ENCODE measurements at regions not wholly inside any gene's neighbourhood (a gene's known extent, or its start where the extent isn't known, plus 50 kb on each side); places are given as distances from the start of the nearest gene placed in this dataset.

DNA sequence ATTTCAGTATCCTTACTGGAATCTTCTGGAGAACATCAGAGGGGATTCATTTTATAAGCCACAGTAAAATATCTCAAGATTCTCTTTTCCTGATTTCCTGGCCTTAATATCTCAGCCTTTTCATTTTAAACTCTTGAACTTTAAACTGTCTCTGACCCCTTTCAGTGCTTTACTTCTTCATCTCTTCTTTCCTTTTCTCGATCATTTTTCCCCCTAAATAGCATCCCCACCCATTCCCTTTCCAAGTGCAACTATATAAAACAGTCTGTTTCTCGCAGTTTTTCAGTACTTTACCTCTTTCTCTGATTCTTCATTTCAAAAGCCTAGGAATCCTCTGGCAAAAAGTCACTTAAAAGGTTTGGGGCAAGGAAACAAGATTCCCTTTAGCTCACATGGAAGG lies 80.5 kb downstream of the PALM2AKAP2 start:
- Histone ChIP-seq H3K9me3 (ENCODE audit: control insufficient read depth, insufficient read depth, low read length) (no peaks in the 10 kb centered on the region), H3K4me1 (ENCODE audit: control insufficient read depth, insufficient read depth, low read length) (no peaks in the 10 kb centered on the region), H3K36me3 (ENCODE audit: control insufficient read depth, insufficient read depth, low read length) (no peaks in the 10 kb centered on the region), H3K27ac (ENCODE audit: low read length) (no peak overlapping the region), H3K27me3 (ENCODE audit: control insufficient read depth, insufficient read depth, low read length) (no peaks in the 10 kb centered on the region), H3K4me3 (ENCODE audit: low read length) (no peak overlapping the region)
- DNase-seq (ENCODE audit: low read depth, low spot score): no peak
- WGBS (ENCODE audit: insufficient coverage, insufficient read length): 100% methylated on average over 1 of the region's 2 CpGs

DNA sequence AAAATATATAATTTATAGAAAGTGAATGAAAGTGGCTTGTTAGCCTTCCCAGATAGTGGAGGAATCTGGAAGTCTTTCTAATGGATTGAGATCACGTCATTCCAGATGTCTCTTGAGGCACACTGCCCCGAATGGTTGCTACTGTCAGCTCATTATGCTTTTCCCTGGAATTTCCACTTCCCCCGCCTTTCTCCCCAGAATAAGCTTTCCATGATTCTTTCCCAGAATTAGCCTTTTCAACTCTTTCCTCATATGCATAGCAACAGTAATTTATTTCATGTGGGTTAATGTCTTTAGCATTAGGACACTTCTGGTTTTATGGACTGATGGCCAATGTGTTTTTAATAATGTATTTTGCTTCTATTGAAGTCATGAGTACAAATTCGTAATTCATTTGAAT lies 81.5 kb downstream of the PALM2AKAP2 start:
- H3K4me1 ChIP-seq (ENCODE audit: control insufficient read depth, insufficient read depth, low read length): no peaks in the 10 kb centered on the region
- H3K9me3 ChIP-seq (ENCODE audit: control insufficient read depth, insufficient read depth, low read length): no peaks in the 10 kb centered on the region
- H3K36me3 ChIP-seq (ENCODE audit: control insufficient read depth, insufficient read depth, low read length): no peaks in the 10 kb centered on the region
- no peak overlapping the region for H3K27ac ChIP-seq (ENCODE audit: low read length)
- H3K27me3 ChIP-seq (ENCODE audit: control insufficient read depth, insufficient read depth, low read length): no peaks in the 10 kb centered on the region
- no CpG with 5 or more reads among the region's 4 CpGs for WGBS (ENCODE audit: insufficient coverage, insufficient read length)
- no peak overlapping the region for H3K4me3 ChIP-seq (ENCODE audit: low read length)
- DNase-seq (ENCODE audit: low read depth, low spot score): no peak

DNA sequence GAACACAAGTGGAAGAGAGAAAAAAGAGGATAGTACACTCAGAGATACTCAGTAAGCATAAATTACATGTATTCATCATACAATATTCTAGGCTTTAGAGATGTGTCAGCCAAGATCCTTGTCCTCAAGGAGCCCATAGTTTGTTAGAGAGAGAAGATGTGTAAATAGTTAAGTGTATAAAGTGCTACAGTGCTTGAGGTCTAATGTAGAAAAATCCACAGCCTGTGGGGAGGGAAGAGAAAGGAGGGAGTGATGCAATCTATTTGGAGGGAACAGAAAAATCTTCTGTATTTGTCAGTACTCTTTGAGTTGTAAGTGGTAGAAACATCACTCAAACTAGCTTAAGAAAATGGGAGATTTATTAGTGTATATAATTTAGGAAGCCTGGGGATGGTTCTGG lies 81.9 kb downstream of the PALM2AKAP2 start:
- Histone ChIP-seq H3K27me3 (ENCODE audit: control insufficient read depth, insufficient read depth, low read length) (no peaks in the 10 kb centered on the region), H3K36me3 (ENCODE audit: control insufficient read depth, insufficient read depth, low read length) (no peaks in the 10 kb centered on the region), H3K9me3 (ENCODE audit: control insufficient read depth, insufficient read depth, low read length) (no peaks in the 10 kb centered on the region), H3K27ac (ENCODE audit: low read length) (no peak overlapping the region), H3K4me1 (ENCODE audit: control insufficient read depth, insufficient read depth, low read length) (no peaks in the 10 kb centered on the region), H3K4me3 (ENCODE audit: low read length) (no peak overlapping the region)
- DNase-seq (ENCODE audit: low read depth, low spot score): no peak

DNA sequence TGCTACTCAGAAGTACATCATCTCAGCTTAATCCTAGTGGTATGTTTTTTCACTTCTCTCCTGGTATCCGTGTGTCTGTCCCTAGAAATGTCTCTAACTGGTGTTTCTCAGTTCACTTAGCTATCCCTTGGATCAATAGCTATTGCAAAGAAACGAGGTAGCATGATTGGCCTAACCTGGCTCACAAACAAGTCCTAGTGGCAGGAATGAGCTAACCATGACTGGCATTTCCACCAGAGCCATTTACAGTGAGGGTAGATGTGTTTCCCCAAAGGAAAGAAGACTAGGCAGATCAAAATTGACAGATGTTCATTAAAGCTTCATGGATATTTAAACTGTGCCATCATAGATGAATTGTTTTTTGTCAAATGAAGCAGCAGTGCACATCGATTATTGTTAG lies 82.5 kb downstream of the PALM2AKAP2 start:
- WGBS (ENCODE audit: insufficient coverage, insufficient read length): no CpG with 5 or more reads among the region's 3 CpGs
- no peak for DNase-seq (ENCODE audit: low read depth, low spot score)

DNA sequence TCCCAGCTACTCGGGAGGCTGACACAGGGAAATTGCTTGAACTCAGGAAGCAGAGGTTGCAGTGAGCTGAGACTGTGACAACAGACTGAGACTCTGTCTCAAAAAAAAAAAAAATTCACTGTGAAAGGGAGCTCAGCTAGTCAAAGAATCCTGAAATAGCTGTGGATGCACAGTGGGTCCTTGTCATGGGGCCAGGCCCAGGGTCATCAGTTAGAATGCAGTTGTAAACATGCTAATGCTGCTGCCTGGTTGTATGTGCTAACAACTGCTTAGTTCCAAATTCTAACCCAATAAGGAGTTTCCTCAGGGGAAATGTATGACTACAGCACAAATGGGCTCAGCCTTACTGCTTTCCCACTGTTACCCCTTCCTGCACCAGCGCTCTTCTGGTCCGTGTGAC lies 84.0 kb downstream of the PALM2AKAP2 start:
- no CpG with 5 or more reads among the region's 3 CpGs for WGBS (ENCODE audit: insufficient coverage, insufficient read length)
- no peaks in the 10 kb centered on the region for H3K4me1 ChIP-seq (ENCODE audit: control insufficient read depth, insufficient read depth, low read length)
- no peaks in the 10 kb centered on the region for H3K27me3 ChIP-seq (ENCODE audit: control insufficient read depth, insufficient read depth, low read length)
- no peak overlapping the region for H3K4me3 ChIP-seq (ENCODE audit: low read length)
- no peak for DNase-seq (ENCODE audit: low read depth, low spot score)
- H3K9me3 ChIP-seq (ENCODE audit: control insufficient read depth, insufficient read depth, low read length): no peaks in the 10 kb centered on the region
- no peaks in the 10 kb centered on the region for H3K36me3 ChIP-seq (ENCODE audit: control insufficient read depth, insufficient read depth, low read length)
- H3K27ac ChIP-seq (ENCODE audit: low read length): no peak overlapping the region

More for the DNA sequence above, 82.5 kb downstream of the PALM2AKAP2 start:
- no peak overlapping the region for H3K27ac ChIP-seq (ENCODE audit: low read length)
- H3K36me3 ChIP-seq (ENCODE audit: control insufficient read depth, insufficient read depth, low read length): no peaks in the 10 kb centered on the region
- H3K27me3 ChIP-seq (ENCODE audit: control insufficient read depth, insufficient read depth, low read length): no peaks in the 10 kb centered on the region
- no peaks in the 10 kb centered on the region for H3K4me1 ChIP-seq (ENCODE audit: control insufficient read depth, insufficient read depth, low read length)
- H3K9me3 ChIP-seq (ENCODE audit: control insufficient read depth, insufficient read depth, low read length): no peaks in the 10 kb centered on the region
- H3K4me3 ChIP-seq (ENCODE audit: low read length): no peak overlapping the region

DNA sequence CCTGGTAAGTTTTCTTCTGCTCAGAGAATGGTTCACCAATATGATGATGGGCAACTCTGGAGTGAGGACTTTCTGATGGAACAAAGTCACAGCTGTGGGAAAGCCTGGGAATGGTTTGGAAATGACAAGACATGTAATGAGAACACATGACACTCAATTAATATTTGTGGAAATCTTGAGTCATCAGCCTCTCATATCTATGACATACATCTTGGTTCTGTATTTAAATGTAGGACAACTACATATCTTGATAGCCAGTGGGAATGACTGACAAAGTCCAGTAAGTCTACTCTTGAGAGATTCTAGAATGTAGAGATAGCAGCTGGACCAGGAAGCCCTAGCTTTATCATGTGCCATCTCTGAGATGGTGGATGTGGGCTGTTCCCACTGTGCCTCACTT lies 85.5 kb downstream of the PALM2AKAP2 start:
- Histone ChIP-seq H3K4me3 (ENCODE audit: low read length) (no peak overlapping the region), H3K36me3 (ENCODE audit: control insufficient read depth, insufficient read depth, low read length) (no peaks in the 10 kb centered on the region), H3K27ac (ENCODE audit: low read length) (no peak overlapping the region), H3K9me3 (ENCODE audit: control insufficient read depth, insufficient read depth, low read length) (no peaks in the 10 kb centered on the region), H3K4me1 (ENCODE audit: control insufficient read depth, insufficient read depth, low read length) (no peaks in the 10 kb centered on the region), H3K27me3 (ENCODE audit: control insufficient read depth, insufficient read depth, low read length) (no peaks in the 10 kb centered on the region)
- no peak for DNase-seq (ENCODE audit: low read depth, low spot score)

DNA sequence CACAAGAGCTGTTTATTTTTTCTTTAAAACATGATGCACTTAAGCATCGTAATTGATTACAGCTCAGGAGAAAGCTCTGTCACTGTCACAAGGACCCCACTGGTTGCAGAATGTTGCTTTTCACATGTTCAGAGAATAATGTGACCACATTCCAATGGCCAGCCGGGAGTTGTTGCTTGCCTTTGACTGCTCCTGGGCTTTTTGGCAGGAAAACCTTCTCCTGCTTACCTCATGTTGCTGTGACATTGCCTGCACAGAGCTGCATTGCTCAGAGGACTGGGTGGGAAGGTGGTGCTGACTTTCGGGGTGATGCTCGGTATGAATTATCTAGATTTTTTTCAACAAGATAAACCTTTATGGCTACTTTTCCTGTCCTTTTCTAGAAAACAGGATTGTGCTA lies 88.2 kb downstream of the PALM2AKAP2 start:
- no CpG with 5 or more reads among the region's 4 CpGs for WGBS (ENCODE audit: insufficient coverage, insufficient read length)
- H3K4me1 ChIP-seq (ENCODE audit: control insufficient read depth, insufficient read depth, low read length): no peaks in the 10 kb centered on the region
- no peak for DNase-seq (ENCODE audit: low read depth, low spot score)
- H3K4me3 ChIP-seq (ENCODE audit: low read length): no peak overlapping the region
- H3K36me3 ChIP-seq (ENCODE audit: control insufficient read depth, insufficient read depth, low read length): no peaks in the 10 kb centered on the region
- H3K27ac ChIP-seq (ENCODE audit: low read length): no peak overlapping the region
- no peaks in the 10 kb centered on the region for H3K27me3 ChIP-seq (ENCODE audit: control insufficient read depth, insufficient read depth, low read length)
- no peaks in the 10 kb centered on the region for H3K9me3 ChIP-seq (ENCODE audit: control insufficient read depth, insufficient read depth, low read length)

DNA sequence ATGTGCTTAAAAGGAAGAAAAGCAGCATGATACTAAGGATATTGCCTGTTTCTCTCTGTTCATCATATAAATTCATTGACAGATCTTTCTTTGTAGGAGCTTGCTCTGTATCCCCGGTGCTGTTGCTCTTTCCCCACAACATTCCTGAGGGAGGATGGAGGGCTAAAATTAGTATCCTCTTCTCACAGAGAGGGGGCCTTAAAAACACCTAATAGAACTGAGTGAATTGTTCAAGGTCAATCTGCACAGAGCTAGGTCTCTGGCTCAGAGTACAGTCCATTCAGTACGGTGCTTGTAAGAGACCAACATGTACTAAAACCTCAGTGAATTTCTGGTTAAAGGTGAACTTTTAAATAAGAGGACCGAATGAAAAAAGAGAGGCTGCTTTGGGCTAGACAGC lies 88.7 kb downstream of the PALM2AKAP2 start:
- no peak overlapping the region for H3K27ac ChIP-seq (ENCODE audit: low read length)
- no peaks in the 10 kb centered on the region for H3K27me3 ChIP-seq (ENCODE audit: control insufficient read depth, insufficient read depth, low read length)
- no peak for DNase-seq (ENCODE audit: low read depth, low spot score)
- H3K36me3 ChIP-seq (ENCODE audit: control insufficient read depth, insufficient read depth, low read length): no peaks in the 10 kb centered on the region
- no peaks in the 10 kb centered on the region for H3K4me1 ChIP-seq (ENCODE audit: control insufficient read depth, insufficient read depth, low read length)
- no peaks in the 10 kb centered on the region for H3K9me3 ChIP-seq (ENCODE audit: control insufficient read depth, insufficient read depth, low read length)
- WGBS (ENCODE audit: insufficient coverage, insufficient read length): no CpG with 5 or more reads among the region's 3 CpGs
- no peak overlapping the region for H3K4me3 ChIP-seq (ENCODE audit: low read length)

DNA sequence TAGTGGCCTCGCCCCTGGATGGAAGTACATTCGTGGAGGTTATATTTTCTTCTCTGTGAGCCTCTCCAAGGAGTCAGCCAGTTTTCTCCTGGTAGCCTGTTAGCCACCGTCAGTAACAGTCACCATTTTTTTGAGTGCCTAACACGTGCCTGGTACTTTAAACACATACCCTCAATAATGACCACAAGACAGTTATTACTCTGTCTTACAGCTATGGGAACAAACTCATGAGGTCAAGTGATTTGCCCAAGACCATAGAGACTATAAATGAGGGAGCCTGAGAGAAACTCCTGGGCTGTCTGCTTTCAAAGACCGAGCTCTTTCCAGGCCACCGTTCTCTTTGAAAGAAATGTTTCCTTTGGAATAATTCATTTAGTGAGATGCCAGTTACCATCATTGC lies 90.4 kb downstream of the PALM2AKAP2 start:
- no peak for DNase-seq (ENCODE audit: low read depth, low spot score)
- no peak overlapping the region for H3K27ac ChIP-seq (ENCODE audit: low read length)
- no peak overlapping the region for H3K4me3 ChIP-seq (ENCODE audit: low read length)
- H3K27me3 ChIP-seq (ENCODE audit: control insufficient read depth, insufficient read depth, low read length): no peaks in the 10 kb centered on the region
- H3K36me3 ChIP-seq (ENCODE audit: control insufficient read depth, insufficient read depth, low read length): no peaks in the 10 kb centered on the region
- no peaks in the 10 kb centered on the region; the same call in 1 of the 2 replicates for H3K4me1 ChIP-seq (ENCODE audit: control insufficient read depth, insufficient read depth, low read length)
- WGBS (ENCODE audit: insufficient coverage, insufficient read length): no CpG with 5 or more reads among the region's 6 CpGs
- H3K9me3 ChIP-seq (ENCODE audit: control insufficient read depth, insufficient read depth, low read length): no peaks in the 10 kb centered on the region

DNA sequence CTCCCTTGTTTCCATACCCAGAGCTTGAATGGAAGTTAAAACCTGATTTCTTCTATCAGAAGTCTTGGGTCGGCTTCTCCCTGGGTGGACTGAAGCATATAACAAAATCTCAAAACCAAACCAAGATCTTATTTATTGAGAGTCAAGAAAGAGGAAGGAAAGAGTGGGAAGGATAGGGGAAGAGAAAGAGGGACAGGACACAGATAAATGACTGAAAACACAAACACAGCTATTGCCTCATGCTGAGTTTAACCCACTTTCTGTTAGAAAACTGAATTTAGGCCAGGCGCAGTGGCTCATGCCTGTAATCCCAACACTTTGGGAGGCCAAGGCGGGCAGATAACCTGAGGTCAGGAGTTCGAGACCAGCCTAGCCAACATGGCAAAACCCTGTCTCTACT lies 92.9 kb downstream of the PALM2AKAP2 start:
- WGBS (ENCODE audit: insufficient coverage, insufficient read length): no CpG with 5 or more reads among the region's 4 CpGs
- Histone ChIP-seq H3K9me3 (ENCODE audit: control insufficient read depth, insufficient read depth, low read length) (no peaks in the 10 kb centered on the region), H3K27ac (ENCODE audit: low read length) (no peak overlapping the region), H3K4me1 (ENCODE audit: control insufficient read depth, insufficient read depth, low read length) (no peaks in the 10 kb centered on the region; the same call in 1 of the 2 replicates), H3K4me3 (ENCODE audit: low read length) (no peak overlapping the region), H3K27me3 (ENCODE audit: control insufficient read depth, insufficient read depth, low read length) (no peaks in the 10 kb centered on the region), H3K36me3 (ENCODE audit: control insufficient read depth, insufficient read depth, low read length) (no peaks in the 10 kb centered on the region)
- DNase-seq (ENCODE audit: low read depth, low spot score): no peak

DNA sequence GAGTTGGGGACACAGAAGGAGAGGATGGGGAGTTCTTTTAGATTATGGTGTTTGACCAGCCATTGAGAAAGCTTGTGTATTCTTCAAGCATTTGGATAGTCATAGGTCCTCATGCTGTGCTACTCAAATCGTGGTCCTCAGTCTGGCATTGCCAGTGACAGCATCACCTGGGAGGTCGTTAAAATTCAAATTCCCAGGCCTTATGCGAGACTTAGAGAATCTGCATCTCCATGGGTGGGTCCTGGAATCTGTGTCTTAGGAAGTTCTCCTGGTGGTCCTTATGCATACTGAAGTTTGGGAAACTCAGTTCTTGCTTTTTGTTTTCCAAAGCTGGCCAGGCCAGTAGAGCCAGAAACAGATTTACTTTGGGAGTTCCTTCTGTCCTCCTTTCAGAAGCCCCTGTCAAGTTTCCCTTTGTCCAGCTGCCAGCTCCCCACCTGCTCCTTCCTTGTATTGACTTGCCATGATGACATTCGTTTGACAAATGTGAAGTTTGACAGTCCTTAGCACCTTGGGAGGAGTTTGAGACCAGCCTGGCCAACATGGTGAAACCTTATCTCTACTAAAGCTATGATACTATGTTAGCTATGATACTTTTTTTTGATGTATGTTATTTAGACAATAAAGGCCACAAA lies 95.6 kb downstream of the PALM2AKAP2 start:
- H3K4me3 ChIP-seq (ENCODE audit: low read length): no peak overlapping the region
- WGBS (ENCODE audit: insufficient coverage, insufficient read length): no CpG with 5 or more reads among the region's 4 CpGs

More for the DNA sequence above, 95.6 kb downstream of the PALM2AKAP2 start:
- Histone ChIP-seq H3K27me3 (ENCODE audit: control insufficient read depth, insufficient read depth, low read length) (no peaks in the 10 kb centered on the region), H3K4me1 (ENCODE audit: control insufficient read depth, insufficient read depth, low read length) (no peaks in the 10 kb centered on the region; the same call in 1 of the 2 replicates), H3K9me3 (ENCODE audit: control insufficient read depth, insufficient read depth, low read length) (no peaks in the 10 kb centered on the region), H3K27ac (ENCODE audit: low read length) (no peak overlapping the region), H3K36me3 (ENCODE audit: control insufficient read depth, insufficient read depth, low read length) (no peaks in the 10 kb centered on the region)
- DNase-seq (ENCODE audit: low read depth, low spot score): no peak

Measured in iPS DF 6.9 (cell line).